ENCODE measurements at regions not wholly inside any gene's neighbourhood (a gene's known extent, or its start where the extent isn't known, plus 50 kb on each side); places are given as distances from the start of the nearest gene placed in this dataset.
"Not testable (repeated sequence)": the region's sequence is repeated elsewhere in the genome, so short reads cannot be mapped to it uniquely, and the experiment has no call there.

- DNase-seq (ENCODE audit: low read depth, low spot score) = no peak
- TF ChIP-seq EZH2 (IDR thresholded peaks at IDR 0.05; ENCODE audit: low read length) (no peak), CTCF (optimal IDR thresholded peaks at IDR 0.05 in 1 of 3, IDR thresholded peaks at IDR 0.05 in 1 of 3, conservative IDR thresholded peaks at IDR 0.05 in 1 of 3; ENCODE audit: extremely low read depth in 1 of 3, insufficient read depth in 2 of 3, low read length in 3 of 3) (no peak)
- Histone ChIP-seq H3K4me3 (ENCODE audit: control insufficient read depth in 2 of 3, extremely low read depth in 1 of 3, insufficient read depth in 2 of 3, low read depth in 1 of 3, low read length in 3 of 3) (no peak overlapping the region), H3K27ac (ENCODE audit: control insufficient read depth, insufficient read depth, low read length) (no peak overlapping the region), H3K9me1 (ENCODE audit: control insufficient read depth, extremely low read depth, insufficient read depth, low read length) (no peaks in the 10 kb centered on the region), H3K9ac (ENCODE audit: control insufficient read depth, extremely low read depth, insufficient read depth, low read length) (no peak overlapping the region), H3K4me1 (ENCODE audit: control insufficient read depth, extremely low read depth, insufficient read depth, low read length) (no peaks in the 10 kb centered on the region), H3K79me2 (ENCODE audit: control insufficient read depth, insufficient read depth, low read length) (no peaks in the 10 kb centered on the region), H3K9me3 (ENCODE audit: control insufficient read depth, low read depth, low read length) (no peaks in the 10 kb centered on the region), H3K27me3 (ENCODE audit: control insufficient read depth, extremely low read depth, insufficient read depth, low read length) (no peaks in the 10 kb centered on the region), H3K36me3 (ENCODE audit: control insufficient read depth in 2 of 2, extremely low read depth in 1 of 2, insufficient read depth in 2 of 2, low read length in 2 of 2) (no peaks in the 10 kb centered on the region), H2AFZ (ENCODE audit: control insufficient read depth, low read length) (no peak overlapping the region), H4K20me1 (ENCODE audit: control insufficient read depth, extremely low read depth, insufficient read depth, low read length) (no peaks in the 10 kb centered on the region), H3K4me2 (ENCODE audit: control insufficient read depth, extremely low read depth, insufficient read depth, low read depth, low read length) (no peak overlapping the region)
- FAIRE-seq = no peak
- dilution Hi-C loops (cut with MboI; ENCODE audit: extremely low pct_ligation_motif_present, low sequenced_read_pairs) = no loop called here
These were observed 404.4 kb downstream of the SOCS6 start for GRCh38 chr18:70693246-70693645.

GRCh38 chr18:70689765-70690164, 400.9 kb downstream of the SOCS6 start:
- H3K27me3 ChIP-seq (ENCODE audit: control insufficient read depth, extremely low read depth, insufficient read depth, low read length); H2AFZ ChIP-seq (ENCODE audit: control insufficient read depth, low read length); H3K4me1 ChIP-seq (ENCODE audit: control insufficient read depth, extremely low read depth, insufficient read depth, low read length); dilution Hi-C loops (cut with MboI; ENCODE audit: extremely low pct_ligation_motif_present, low sequenced_read_pairs); DNase-seq (ENCODE audit: low read depth, low spot score); H3K27ac ChIP-seq (ENCODE audit: control insufficient read depth, insufficient read depth, low read length); H3K79me2 ChIP-seq (ENCODE audit: control insufficient read depth, insufficient read depth, low read length); H3K9ac ChIP-seq (ENCODE audit: control insufficient read depth, extremely low read depth, insufficient read depth, low read length); H3K36me3 ChIP-seq (ENCODE audit: control insufficient read depth in 2 of 2, extremely low read depth in 1 of 2, insufficient read depth in 2 of 2, low read length in 2 of 2); H3K4me2 ChIP-seq (ENCODE audit: control insufficient read depth, extremely low read depth, insufficient read depth, low read depth, low read length); H3K9me3 ChIP-seq (ENCODE audit: control insufficient read depth, low read depth, low read length); H3K4me3 ChIP-seq (ENCODE audit: control insufficient read depth in 2 of 3, extremely low read depth in 1 of 3, insufficient read depth in 2 of 3, low read depth in 1 of 3, low read length in 3 of 3); FAIRE-seq; H4K20me1 ChIP-seq (ENCODE audit: control insufficient read depth, extremely low read depth, insufficient read depth, low read length); H3K9me1 ChIP-seq (ENCODE audit: control insufficient read depth, extremely low read depth, insufficient read depth, low read length): not testable (repeated sequence)

- dilution Hi-C loops (cut with MboI; ENCODE audit: extremely low pct_ligation_motif_present, low sequenced_read_pairs) = no loop called here
- Histone ChIP-seq H4K20me1 (ENCODE audit: control insufficient read depth, extremely low read depth, insufficient read depth, low read length) (no peaks in the 10 kb centered on the region), H3K9ac (ENCODE audit: control insufficient read depth, extremely low read depth, insufficient read depth, low read length) (no peak overlapping the region), H3K4me1 (ENCODE audit: control insufficient read depth, extremely low read depth, insufficient read depth, low read length) (no peaks in the 10 kb centered on the region), H3K4me2 (ENCODE audit: control insufficient read depth, extremely low read depth, insufficient read depth, low read depth, low read length) (no peak overlapping the region), H2AFZ (ENCODE audit: control insufficient read depth, low read length) (no peak overlapping the region), H3K36me3 (ENCODE audit: control insufficient read depth in 2 of 2, extremely low read depth in 1 of 2, insufficient read depth in 2 of 2, low read length in 2 of 2) (no peaks in the 10 kb centered on the region), H3K9me3 (ENCODE audit: control insufficient read depth, low read depth, low read length) (no peaks in the 10 kb centered on the region), H3K9me1 (ENCODE audit: control insufficient read depth, extremely low read depth, insufficient read depth, low read length) (no peaks in the 10 kb centered on the region), H3K27ac (ENCODE audit: control insufficient read depth, insufficient read depth, low read length) (no peak overlapping the region), H3K79me2 (ENCODE audit: control insufficient read depth, insufficient read depth, low read length) (no peaks in the 10 kb centered on the region), H3K4me3 (ENCODE audit: control insufficient read depth in 2 of 3, extremely low read depth in 1 of 3, insufficient read depth in 2 of 3, low read depth in 1 of 3, low read length in 3 of 3) (no peak overlapping the region), H3K27me3 (ENCODE audit: control insufficient read depth, extremely low read depth, insufficient read depth, low read length) (no peaks in the 10 kb centered on the region)
- DNase-seq (ENCODE audit: low read depth, low spot score) = no peak
- TF ChIP-seq EZH2 (IDR thresholded peaks at IDR 0.05; ENCODE audit: low read length) (no peak), CTCF (optimal IDR thresholded peaks at IDR 0.05 in 1 of 3, IDR thresholded peaks at IDR 0.05 in 1 of 3, conservative IDR thresholded peaks at IDR 0.05 in 1 of 3; ENCODE audit: extremely low read depth in 1 of 3, insufficient read depth in 2 of 3, low read length in 3 of 3) (no peak)
- no peak for FAIRE-seq
These were observed 399.4 kb downstream of the SOCS6 start for GRCh38 chr18:70688286-70688685.
